Activated naive CD4-positive, alpha-beta T cell treated with anti-CD3 and anti-CD28 coated beads, Interleukin-2, amount 50 U/mL, for 24 hours (primary cell): ENCODE measurements at regions not wholly inside any gene's neighbourhood (a gene's known extent, or its start where the extent isn't known, plus 50 kb on each side); places are given as distances from the start of the nearest gene placed in this dataset.

Experiments used
- H3K27ac Mint-ChIP-seq: one replicate; pipeline ENCODE4 v1.8.0; 2021; ENCODE audit warnings: mild to moderate bottlenecking, mixed read lengths
- H3K27me3 Mint-ChIP-seq: one replicate; pipeline ENCODE4 v1.8.0; 2021; ENCODE audit warnings: mixed read lengths
- H3K36me3 Mint-ChIP-seq: one replicate; pipeline ENCODE4 v1.8.0; 2021; ENCODE audit warnings: mixed read lengths
- H3K4me1 Mint-ChIP-seq: one replicate; pipeline ENCODE4 v1.8.0; 2021; ENCODE audit warnings: mixed read lengths
- H3K4me3 Mint-ChIP-seq: one replicate; pipeline ENCODE4 v1.8.0; 2021; ENCODE audit warnings: mild to moderate bottlenecking, mixed read lengths
- H3K9me3 Mint-ChIP-seq: one replicate; pipeline ENCODE4 v1.8.0; 2021; ENCODE audit warnings: mixed read lengths

DNA sequence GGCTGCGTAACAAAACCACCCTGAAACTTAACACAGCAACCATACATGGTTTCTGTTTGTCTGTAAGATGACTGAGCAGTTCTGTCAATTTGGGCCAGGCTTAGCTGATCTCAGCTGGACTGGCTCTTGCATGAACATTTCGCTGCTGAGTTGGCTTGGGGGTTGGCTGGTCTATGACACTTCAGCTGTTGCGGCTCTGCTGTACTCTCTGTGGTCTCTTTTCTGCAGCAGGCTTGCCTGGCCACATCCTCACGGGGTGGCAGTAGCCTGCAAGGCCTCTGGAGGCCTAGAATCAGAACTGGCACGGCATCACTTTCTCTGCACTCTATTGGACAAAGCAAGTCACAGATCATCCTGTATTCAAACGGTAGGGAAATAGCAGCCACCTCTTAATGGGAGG lies 216.2 kb downstream of the BCL11B start:
- Mint-ChIP-seq H3K27me3 (no peaks in the 10 kb centered on the region), H3K4me1 (peaks cover 12% of the 10 kb centered on the region), H3K9me3 (no peaks in the 10 kb centered on the region), H3K4me3 (no peak overlapping the region), H3K36me3 (peaks cover 10% of the 10 kb centered on the region), H3K27ac (peak overlapping the region; percentile 13)

GRCh38 chr14:99057576-99058083 lies 214.4 kb downstream of the BCL11B start:
- Mint-ChIP-seq H3K9me3 (no peaks in the 10 kb centered on the region), H3K4me3 (no peak overlapping the region), H3K36me3 (peaks cover 3% of the 10 kb centered on the region), H3K27me3 (no peaks in the 10 kb centered on the region), H3K4me1 (peaks cover 11% of the 10 kb centered on the region), H3K27ac (no peak overlapping the region)

DNA sequence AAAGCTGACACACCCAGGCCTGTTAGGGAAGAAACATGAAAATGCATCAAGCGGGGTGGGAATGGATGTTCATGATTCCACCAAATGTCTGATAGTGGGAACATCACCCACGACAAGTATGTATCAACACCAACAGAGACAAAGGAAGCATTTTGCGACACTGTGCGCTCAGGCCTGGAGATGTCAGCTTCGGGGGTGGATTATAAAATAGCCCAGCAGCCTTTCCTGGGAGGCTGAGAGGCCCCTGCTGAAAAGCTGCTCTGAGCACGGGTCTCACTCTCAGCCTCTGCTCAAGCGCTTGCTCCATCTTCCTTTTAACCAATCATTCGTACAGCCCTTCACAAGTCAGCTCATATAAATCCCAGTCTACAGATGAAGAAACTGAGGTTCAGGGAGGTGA lies 213.5 kb downstream of the BCL11B start:
- Mint-ChIP-seq H3K27ac (no peak overlapping the region), H3K9me3 (no peaks in the 10 kb centered on the region), H3K4me1 (peaks cover 11% of the 10 kb centered on the region)

DNA sequence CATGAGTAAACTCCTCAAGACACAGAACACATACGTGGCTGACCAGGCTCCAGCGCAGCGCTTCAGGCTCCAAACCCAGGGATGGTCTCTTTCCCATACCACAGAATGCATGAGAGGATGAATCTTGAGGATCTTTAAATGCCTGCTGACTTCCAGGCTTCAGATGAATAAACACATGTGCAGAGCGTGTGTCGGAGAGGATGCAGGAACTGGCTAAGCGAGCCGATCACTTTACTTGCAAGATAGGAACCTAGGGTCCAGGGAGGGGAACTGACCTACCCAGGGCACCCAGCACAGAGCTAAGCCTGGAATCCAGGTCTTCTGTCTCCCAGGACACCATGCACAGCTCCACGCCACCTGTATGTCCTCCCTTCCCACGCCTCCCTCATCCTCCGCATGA lies 209.8 kb downstream of the BCL11B start:
- H3K27ac Mint-ChIP-seq: no peak overlapping the region
- H3K27me3 Mint-ChIP-seq: no peaks in the 10 kb centered on the region

More for the DNA sequence above, 213.5 kb downstream of the BCL11B start:
- Mint-ChIP-seq H3K36me3 (peaks cover 1% of the 10 kb centered on the region), H3K4me3 (no peak overlapping the region), H3K27me3 (no peaks in the 10 kb centered on the region)

GRCh38 chr14:99062772-99063418 lies 209.1 kb downstream of the BCL11B start:
- no peaks in the 10 kb centered on the region for H3K9me3 Mint-ChIP-seq
- H3K4me3 Mint-ChIP-seq: no peak overlapping the region
- H3K27ac Mint-ChIP-seq: no peak overlapping the region
- H3K27me3 Mint-ChIP-seq: no peaks in the 10 kb centered on the region
- H3K4me1 Mint-ChIP-seq: no peaks in the 10 kb centered on the region
- no peaks in the 10 kb centered on the region for H3K36me3 Mint-ChIP-seq

More for the DNA sequence above, 209.8 kb downstream of the BCL11B start:
- Mint-ChIP-seq H3K9me3 (no peaks in the 10 kb centered on the region), H3K4me3 (no peak overlapping the region), H3K4me1 (no peaks in the 10 kb centered on the region), H3K36me3 (no peaks in the 10 kb centered on the region)

GRCh38 chr14:99063620-99064225 lies 208.3 kb downstream of the BCL11B start:
- H3K27ac Mint-ChIP-seq: no peak overlapping the region
- no peaks in the 10 kb centered on the region for H3K9me3 Mint-ChIP-seq
- no peaks in the 10 kb centered on the region for H3K4me1 Mint-ChIP-seq
- H3K4me3 Mint-ChIP-seq: no peak overlapping the region
- H3K36me3 Mint-ChIP-seq: no peaks in the 10 kb centered on the region
- no peaks in the 10 kb centered on the region for H3K27me3 Mint-ChIP-seq

DNA sequence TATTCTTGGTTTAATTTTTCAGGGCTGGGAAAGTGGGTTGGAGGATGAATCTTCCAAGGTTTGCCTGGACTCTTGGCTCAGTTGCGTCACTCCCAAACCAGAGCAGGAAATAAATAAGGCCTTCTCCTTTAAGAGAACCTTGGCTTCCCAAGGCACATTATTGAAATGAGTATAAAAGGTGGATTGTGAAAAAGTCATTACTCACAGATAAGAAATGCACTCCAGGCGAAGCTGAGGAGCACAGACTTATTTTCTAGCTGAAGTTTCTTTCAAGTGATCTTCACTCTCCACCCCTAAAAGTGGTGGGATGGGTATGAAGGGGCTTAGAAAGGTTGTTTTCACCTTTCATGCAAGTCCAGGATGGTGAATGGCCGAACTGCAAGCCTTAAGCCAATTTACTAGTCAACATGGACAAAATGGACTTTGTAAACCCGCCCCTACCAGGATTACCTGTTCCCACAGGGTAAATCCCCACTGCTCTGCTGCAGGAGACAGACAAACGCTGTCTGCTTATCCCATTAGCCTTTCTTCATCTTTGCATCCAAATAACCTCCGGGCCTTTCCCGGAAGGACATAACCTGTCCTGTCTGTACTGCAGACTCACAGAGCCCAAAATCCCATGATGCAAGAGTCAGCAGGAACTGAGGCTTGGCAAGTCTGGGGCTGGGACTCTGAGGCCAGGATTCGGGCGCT lies 207.6 kb downstream of the BCL11B start:
- H3K9me3 Mint-ChIP-seq: no peaks in the 10 kb centered on the region
- no peaks in the 10 kb centered on the region for H3K4me1 Mint-ChIP-seq
- H3K27me3 Mint-ChIP-seq: no peaks in the 10 kb centered on the region
- H3K4me3 Mint-ChIP-seq: no peak overlapping the region
- no peak overlapping the region for H3K27ac Mint-ChIP-seq
- no peaks in the 10 kb centered on the region for H3K36me3 Mint-ChIP-seq

DNA sequence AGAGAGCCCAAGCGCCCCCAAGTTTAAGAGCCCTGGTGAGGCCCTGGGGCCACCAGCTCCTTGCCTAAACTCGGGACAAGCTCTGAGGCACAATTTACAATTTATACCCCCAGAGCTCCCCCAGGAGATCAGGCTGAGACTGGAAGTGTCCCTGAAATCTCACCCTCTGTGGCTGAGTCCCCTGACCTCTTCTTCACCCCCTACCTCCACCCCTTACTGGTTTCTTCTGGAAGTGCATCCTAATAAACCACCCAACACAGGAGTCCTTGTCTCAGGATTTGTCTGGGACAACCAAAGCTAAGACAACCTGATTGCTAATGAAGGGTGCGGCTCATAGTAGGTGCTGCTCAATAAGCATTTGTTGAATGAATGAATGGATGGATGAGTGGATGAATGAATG lies 206.4 kb downstream of the BCL11B start:
- H3K4me1 Mint-ChIP-seq: no peaks in the 10 kb centered on the region
- H3K4me3 Mint-ChIP-seq: no peak overlapping the region
- H3K27ac Mint-ChIP-seq: no peak overlapping the region
- H3K36me3 Mint-ChIP-seq: no peaks in the 10 kb centered on the region
- H3K27me3 Mint-ChIP-seq: no peaks in the 10 kb centered on the region
- no peaks in the 10 kb centered on the region for H3K9me3 Mint-ChIP-seq

DNA sequence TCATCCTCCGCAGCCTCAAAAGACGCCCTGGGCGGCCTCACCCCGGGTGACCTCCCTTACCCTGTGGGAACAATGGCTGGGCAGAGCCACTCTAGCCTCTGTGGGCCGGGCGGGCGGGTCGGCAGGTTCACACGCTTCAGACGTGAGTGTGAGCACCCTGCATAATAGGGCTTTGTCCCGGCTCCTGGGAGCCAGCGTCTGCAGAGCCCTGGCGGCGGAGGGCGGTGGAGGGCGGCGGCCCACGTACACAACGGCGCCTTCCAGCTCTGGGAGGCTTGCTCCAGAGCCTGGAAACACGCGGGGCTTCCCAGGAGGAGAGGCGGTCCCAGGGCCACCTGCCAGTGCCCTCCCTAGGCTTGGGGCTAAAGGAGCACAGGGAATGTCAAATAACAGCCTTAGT lies 205.6 kb downstream of the BCL11B start:
- no peaks in the 10 kb centered on the region for H3K27me3 Mint-ChIP-seq
- H3K4me3 Mint-ChIP-seq: no peak overlapping the region
- H3K27ac Mint-ChIP-seq: no peak overlapping the region
- H3K4me1 Mint-ChIP-seq: no peaks in the 10 kb centered on the region
- no peaks in the 10 kb centered on the region for H3K9me3 Mint-ChIP-seq
- H3K36me3 Mint-ChIP-seq: peaks cover 6% of the 10 kb centered on the region

- H3K4me3 Mint-ChIP-seq: no peak overlapping the region
- H3K27me3 Mint-ChIP-seq: no peaks in the 10 kb centered on the region
- no peaks in the 10 kb centered on the region for H3K4me1 Mint-ChIP-seq
- H3K9me3 Mint-ChIP-seq: no peaks in the 10 kb centered on the region
- no peak overlapping the region for H3K27ac Mint-ChIP-seq
- H3K36me3 Mint-ChIP-seq: peaks cover 7% of the 10 kb centered on the region
Observed at GRCh38 chr14:99067141-99067920, 204.7 kb downstream of the BCL11B start.

DNA sequence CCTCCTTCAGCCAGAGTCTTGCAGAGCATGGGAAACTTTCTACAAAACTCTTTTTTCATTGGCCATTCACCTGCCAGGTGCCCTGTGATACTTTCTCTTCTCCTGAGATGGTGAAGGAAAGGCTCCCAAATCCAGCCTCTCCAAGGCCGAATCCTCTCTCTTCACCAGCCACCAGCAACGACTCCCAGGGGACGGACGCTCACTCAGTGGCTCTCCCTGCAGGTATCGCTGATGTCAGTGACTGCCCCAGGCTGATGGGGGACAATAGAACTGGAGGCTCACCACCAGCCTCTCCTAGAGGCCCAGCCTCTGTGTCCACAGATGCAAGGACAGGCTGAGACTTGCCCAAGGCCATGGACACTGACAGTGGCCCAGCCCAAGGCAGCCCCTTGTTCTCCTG lies 204.1 kb downstream of the BCL11B start:
- H3K36me3 Mint-ChIP-seq: peaks cover 7% of the 10 kb centered on the region
- no peaks in the 10 kb centered on the region for H3K27me3 Mint-ChIP-seq
- H3K4me1 Mint-ChIP-seq: no peaks in the 10 kb centered on the region
- H3K27ac Mint-ChIP-seq: no peak overlapping the region
- H3K4me3 Mint-ChIP-seq: no peak overlapping the region
- H3K9me3 Mint-ChIP-seq: no peaks in the 10 kb centered on the region

GRCh38 chr14:99069946-99070345 lies 202.1 kb downstream of the BCL11B start:
- Mint-ChIP-seq H3K9me3 (no peaks in the 10 kb centered on the region), H3K27me3 (no peaks in the 10 kb centered on the region), H3K4me3 (no peak overlapping the region), H3K27ac (no peak overlapping the region), H3K36me3 (peaks cover 7% of the 10 kb centered on the region), H3K4me1 (no peaks in the 10 kb centered on the region)

GRCh38 chr14:99072433-99072832 lies 199.6 kb downstream of the BCL11B start:
- Mint-ChIP-seq H3K27me3 (no peaks in the 10 kb centered on the region), H3K4me3 (no peak overlapping the region), H3K9me3 (no peaks in the 10 kb centered on the region), H3K36me3 (peaks cover 8% of the 10 kb centered on the region), H3K27ac (no peak overlapping the region), H3K4me1 (peaks cover 9% of the 10 kb centered on the region)

DNA sequence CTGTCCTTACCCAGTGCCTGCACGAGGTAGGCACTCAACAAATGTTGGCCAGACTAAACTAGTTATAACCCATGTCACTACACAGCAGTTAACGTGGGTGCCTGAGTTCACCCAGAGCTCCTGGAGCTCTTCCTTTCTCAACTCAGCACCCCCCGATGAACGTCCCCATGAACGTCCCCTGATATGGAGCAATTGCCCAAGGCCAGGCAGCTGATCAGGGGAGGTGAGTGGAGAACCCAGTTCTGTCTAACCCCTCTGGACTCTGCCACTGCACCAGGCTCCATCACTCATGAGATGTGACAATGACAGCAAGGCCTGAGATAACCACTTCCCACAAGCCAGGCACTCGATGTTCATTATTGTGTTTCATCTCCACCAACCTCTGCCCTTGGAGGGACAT lies 199.0 kb downstream of the BCL11B start:
- H3K4me3 Mint-ChIP-seq: no peak overlapping the region
- peaks cover 9% of the 10 kb centered on the region for H3K4me1 Mint-ChIP-seq
- no peaks in the 10 kb centered on the region for H3K27me3 Mint-ChIP-seq
- no peaks in the 10 kb centered on the region for H3K9me3 Mint-ChIP-seq
- H3K27ac Mint-ChIP-seq: no peak overlapping the region
- H3K36me3 Mint-ChIP-seq: peaks cover 8% of the 10 kb centered on the region

DNA sequence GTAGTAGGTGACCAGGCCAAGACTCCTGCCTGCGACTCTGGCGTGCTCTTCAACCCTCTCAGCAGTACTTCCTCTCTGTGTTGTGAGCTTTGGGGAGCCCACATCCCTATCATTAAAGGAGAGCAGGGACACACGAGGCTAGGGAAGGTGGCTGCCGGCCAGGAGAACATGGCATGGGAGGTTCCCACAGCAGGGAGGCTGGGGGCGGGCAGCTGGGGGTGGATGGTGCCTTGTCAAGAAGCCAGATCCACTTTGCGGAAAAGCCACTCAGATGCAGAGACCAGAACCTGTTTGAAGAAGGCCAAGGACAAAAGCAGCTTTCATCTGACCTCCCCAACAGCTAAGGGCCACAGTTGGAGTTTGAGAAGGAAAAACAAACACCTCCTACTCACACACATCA lies 198.6 kb downstream of the BCL11B start:
- Mint-ChIP-seq H3K27ac (no peak overlapping the region), H3K36me3 (peaks cover 8% of the 10 kb centered on the region), H3K9me3 (no peaks in the 10 kb centered on the region), H3K27me3 (no peaks in the 10 kb centered on the region), H3K4me3 (no peak overlapping the region), H3K4me1 (peaks cover 9% of the 10 kb centered on the region)
